HepG2 (cell line): ENCODE measurements at regions not wholly inside any gene's neighbourhood (a gene's known extent, or its start where the extent isn't known, plus 50 kb on each side); places are given as distances from the start of the nearest gene placed in this dataset.

Experiments
- IRX3 ChIP-seq: sonication (generic); formaldehyde crosslinking; IDR thresholded peaks from 2 replicates; pipeline ENCODE4 v1.8.1; 2023; ENCODE audit warnings: mild to moderate bottlenecking, low read depth, missing genetic modification reagents, borderline replicate concordance
- SMARCC2 ChIP-seq: fragments of 450-650 bp; IDR thresholded peaks from 2 replicates; pipeline ENCODE4 v1.6.1; 2017; ENCODE audit warnings: antibody characterized with exemption, mild to moderate bottlenecking
- TBX2 ChIP-seq: sonication (generic); formaldehyde crosslinking; IDR thresholded peaks from 2 replicates; pipeline ENCODE4 v1.5.0; 2020; ENCODE audit warnings: missing genetic modification reagents, mild to moderate bottlenecking, borderline replicate concordance
- ZBTB40 ChIP-seq, 2 experiments: fragments of 450-650 bp in 1 of 2; sonication (generic) in 1 of 2; formaldehyde crosslinking in 1 of 2; IDR thresholded peaks; 2 replicates each; pipeline versions ENCODE4 v1.6.1 to v1.8.0; 2016 to 2022; ENCODE audit warnings: antibody characterized with exemption in 1 of 2, mild to moderate bottlenecking in 1 of 2, missing genetic modification reagents in 1 of 2
- ZHX2 ChIP-seq, 2 experiments: sonication (generic) in 1 of 2; formaldehyde crosslinking in 1 of 2; IDR thresholded peaks; 2 replicates each; pipeline versions ENCODE4 v1.6.1 to v1.9.0; 2014 to 2022; ENCODE audit warnings: antibody characterized with exemption in 1 of 2, borderline replicate concordance in 1 of 2, inconsistent platforms in 1 of 2, low read depth in 1 of 2, missing genetic modification reagents in 1 of 2
- ZNF253 ChIP-seq: sonication (generic); formaldehyde crosslinking; IDR thresholded peaks from 2 replicates; pipeline ENCODE4 v1.8.0; 2022; ENCODE audit warnings: mild to moderate bottlenecking, missing genetic modification reagents, borderline replicate concordance

GRCh38 chr2:51581636-51582267 lies 549.8 kb upstream of the NRXN1 start (continued):
- no peak for TF ChIP-seq ZHX2 (IDR thresholded peaks at IDR 0.05; ENCODE audit: low read depth)
- TF ChIP-seq ZHX2 (CRISPR knock-in tag; IDR thresholded peaks at IDR 0.05; ENCODE audit: borderline replicate concordance): no peak
- no peak for TF ChIP-seq ZBTB40 (IDR thresholded peaks at IDR 0.05)
- no peak for TF ChIP-seq ZBTB40 (CRISPR knock-in tag; IDR thresholded peaks at IDR 0.05)
- TF ChIP-seq ZNF253: no peak
- no peak for TF ChIP-seq IRX3 (CRISPR knock-in tag)
- TF ChIP-seq TBX2 (CRISPR knock-in tag): no peak
- TF ChIP-seq SMARCC2: no peak
